Left ventricle myocardium inferior (tissue), 1 donor: ENCODE measurements at regions not wholly inside any gene's neighbourhood (a gene's known extent, or its start where the extent isn't known, plus 50 kb on each side); places are given as distances from the start of the nearest gene placed in this dataset.

ENCODE experiments used
- DNase-seq: peaks from one replicate; pipeline ENCODE4 v3.0.0-alpha.2; 2020
- H3K27ac ChIP-seq: fragments of 200-600 bp; replicated peaks from 2 replicates; pipeline ENCODE4 v1.8.0; 2021
- H3K27me3 ChIP-seq: fragments of 200-600 bp; 2 replicates; pipeline ENCODE4 v1.8.0; 2021; ENCODE audit warnings: low read depth
- H3K36me3 ChIP-seq: fragments of 200-600 bp; 2 replicates; pipeline ENCODE4 v1.8.0; 2021
- H3K4me1 ChIP-seq: fragments of 200-600 bp; 2 replicates; pipeline ENCODE4 v1.8.0; 2021
- H3K4me3 ChIP-seq: fragments of 200-600 bp; 2 replicates; pipeline ENCODE4 v1.8.0; 2021; ENCODE audit warnings: mild to moderate bottlenecking, moderate library complexity
- H3K9me3 ChIP-seq: fragments of 200-600 bp; replicated peaks from 2 replicates; pipeline ENCODE4 v1.8.0; 2021
- CTCF ChIP-seq: fragments of 200-600 bp; IDR thresholded peaks from 2 replicates; pipeline ENCODE4 v1.8.0; 2021; ENCODE audit warnings: antibody characterized with exemption, mild to moderate bottlenecking, borderline replicate concordance
- intact Hi-C: fragments of 100-400 bp; cut with micrococcal nuclease; formaldehyde crosslinking; loops from one replicate; pipeline ENCODE4 v1.11.0; 2022
- donor health status: DM: no; HTN: yes; CAD: no; lungs with severe emphysema.

- no peaks in the 10 kb centered on the region for H3K36me3 ChIP-seq
- TF ChIP-seq CTCF = no peak
- H3K4me3 ChIP-seq = no peak overlapping the region
- no peaks in the 10 kb centered on the region for H3K27me3 ChIP-seq
- DNase-seq = no peak
- intact Hi-C loops = no loop called here
- no peaks in the 10 kb centered on the region for H3K9me3 ChIP-seq
- peaks cover 10% of the 10 kb centered on the region for H3K4me1 ChIP-seq
- H3K27ac ChIP-seq = no peak overlapping the region
These were observed 635.1 kb downstream of the PTPRC start for GRCh38 chr1:199273837-199274379.

DNA sequence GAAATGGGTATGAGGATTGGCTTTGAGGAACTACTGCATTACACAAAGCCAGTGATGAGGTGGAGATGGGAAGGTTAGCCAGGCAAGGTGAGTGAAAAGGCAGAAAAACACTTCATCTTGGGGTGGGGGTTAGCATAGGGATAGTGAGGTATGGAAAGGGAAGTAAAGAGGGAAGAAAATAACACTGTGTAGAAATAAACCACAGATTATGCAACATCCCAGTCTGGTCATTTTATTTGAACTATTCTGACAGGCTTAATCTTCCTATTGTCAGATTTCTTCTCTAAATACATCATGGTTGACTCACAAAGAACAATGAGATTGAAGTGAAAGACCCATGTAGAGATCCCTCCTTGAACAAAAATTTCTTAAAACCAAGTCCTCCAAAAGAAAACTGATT, 640.2 kb downstream of the PTPRC start:
- Histone ChIP-seq H3K4me3 (no peak overlapping the region), H3K4me1 (no peaks in the 10 kb centered on the region), H3K36me3 (no peaks in the 10 kb centered on the region), H3K9me3 (no peaks in the 10 kb centered on the region), H3K27me3 (no peaks in the 10 kb centered on the region), H3K27ac (no peak overlapping the region)
- TF ChIP-seq CTCF = no peak
- DNase-seq = no peak
- intact Hi-C loops = no loop called here

GRCh38 chr1:199279872-199280645, 641.2 kb downstream of the PTPRC start:
- H3K9me3 ChIP-seq = no peaks in the 10 kb centered on the region
- no peak overlapping the region for H3K27ac ChIP-seq
- intact Hi-C loops = no loop called here
- TF ChIP-seq CTCF = no peak
- H3K4me3 ChIP-seq = no peak overlapping the region
- no peaks in the 10 kb centered on the region for H3K36me3 ChIP-seq
- no peaks in the 10 kb centered on the region for H3K4me1 ChIP-seq
- no peaks in the 10 kb centered on the region for H3K27me3 ChIP-seq
- no peak for DNase-seq

GRCh38 chr1:199282751-199283305, 644.0 kb downstream of the PTPRC start:
- intact Hi-C loops = no loop called here
- no peak for TF ChIP-seq CTCF
- Histone ChIP-seq H3K9me3 (no peaks in the 10 kb centered on the region), H3K4me3 (no peak overlapping the region), H3K36me3 (no peaks in the 10 kb centered on the region), H3K4me1 (no peaks in the 10 kb centered on the region), H3K27me3 (no peaks in the 10 kb centered on the region), H3K27ac (no peak overlapping the region)
- no peak for DNase-seq

GRCh38 chr1:199283794-199284193, 645.0 kb downstream of the PTPRC start:
- no peaks in the 10 kb centered on the region for H3K4me1 ChIP-seq

More at GRCh38 chr1:199283794-199284193, 645.0 kb downstream of the PTPRC start:
- intact Hi-C loops = no loop called here
- no peak for TF ChIP-seq CTCF
- H3K4me3 ChIP-seq = no peak overlapping the region
- H3K36me3 ChIP-seq = no peaks in the 10 kb centered on the region
- H3K27me3 ChIP-seq = no peaks in the 10 kb centered on the region
- no peak for DNase-seq
- no peaks in the 10 kb centered on the region for H3K9me3 ChIP-seq
- H3K27ac ChIP-seq = no peak overlapping the region
